H9 (cell line): ENCODE measurements at regions not wholly inside any gene's neighbourhood (a gene's known extent, or its start where the extent isn't known, plus 50 kb on each side); places are given as distances from the start of the nearest gene placed in this dataset.

Experiments used
- DNase-seq: peaks from one replicate; pipeline ENCODE4 v3.0.0-alpha.2; 2017
- H2AFZ ChIP-seq: one replicate; pipeline ENCODE4 v1.6.1; 2013; ENCODE audit warnings: mild to moderate bottlenecking, low read length, control low read depth, moderate library complexity
- H2AK5ac ChIP-seq: 2 replicates; pipeline ENCODE4 v1.6.1; 2013; ENCODE audit warnings: low read length, control low read depth, mixed read lengths; ENCODE audit not compliant: insufficient read length
- H2BK120ac ChIP-seq: one replicate; pipeline ENCODE4 v1.6.1; 2013; ENCODE audit warnings: low read depth, mild to moderate bottlenecking, low read length, control low read depth, inconsistent platforms; ENCODE audit not compliant: poor library complexity, severe bottlenecking
- H2BK12ac ChIP-seq: 2 replicates; pipeline ENCODE4 v1.6.1; 2013; ENCODE audit warnings: low read length, control low read depth, mixed read lengths, low read depth; ENCODE audit not compliant: insufficient read length
- H2BK15ac ChIP-seq: 2 replicates; pipeline ENCODE4 v1.6.1; 2013; ENCODE audit warnings: low read depth, low read length, control low read depth
- H2BK20ac ChIP-seq: one replicate; pipeline ENCODE4 v1.6.1; 2013; ENCODE audit warnings: low read depth, mild to moderate bottlenecking, low read length, control low read depth, inconsistent platforms; ENCODE audit not compliant: poor library complexity, severe bottlenecking
- H2BK5ac ChIP-seq: 2 replicates; pipeline ENCODE4 v1.6.1; 2013; ENCODE audit warnings: low read length, control low read depth, mixed read lengths; ENCODE audit not compliant: insufficient read length
- H3K14ac ChIP-seq: 2 replicates; pipeline ENCODE4 v1.6.1; 2013; ENCODE audit warnings: low read length, control low read depth; ENCODE audit not compliant: insufficient read depth
- H3K18ac ChIP-seq: 2 replicates; pipeline ENCODE4 v1.6.1; 2013; ENCODE audit warnings: low read depth, mild to moderate bottlenecking, mixed read lengths, low read length, control low read depth; ENCODE audit not compliant: insufficient read length
- H3K23ac ChIP-seq: 2 replicates; pipeline ENCODE4 v1.6.1; 2013; ENCODE audit warnings: low read length, control low read depth, mixed read lengths, low read depth; ENCODE audit not compliant: insufficient read length
- H3K23me2 ChIP-seq: 2 replicates; pipeline ENCODE4 v1.6.1; 2013; ENCODE audit warnings: low read depth, mild to moderate bottlenecking, mixed read lengths, low read length, control low read depth; ENCODE audit not compliant: insufficient read length, poor library complexity, severe bottlenecking
- H3K27ac ChIP-seq: 2 replicates; pipeline ENCODE4 v1.5.1; 2013; ENCODE audit warnings: low read length, control low read depth, mixed read lengths, low read depth; ENCODE audit not compliant: insufficient read length
- H3K27me3 ChIP-seq: 2 replicates; pipeline ENCODE4 v1.6.1; 2013; ENCODE audit warnings: low read length, control low read depth, inconsistent platforms; ENCODE audit not compliant: insufficient read depth
- H3K4ac ChIP-seq: 2 replicates; pipeline ENCODE4 v1.6.1; 2013; ENCODE audit warnings: low read depth, mild to moderate bottlenecking, control low read depth, inconsistent platforms, low read length, moderate library complexity
- H3K4me1 ChIP-seq: 2 replicates; pipeline ENCODE4 v1.6.1; 2013; ENCODE audit warnings: low read length, control low read depth, inconsistent platforms; ENCODE audit not compliant: insufficient read depth
- H3K4me2 ChIP-seq: 2 replicates; pipeline ENCODE4 v1.6.1; 2013; ENCODE audit warnings: low read length, control low read depth, mixed read lengths; ENCODE audit not compliant: insufficient read length, insufficient read depth
- H3K56ac ChIP-seq: 2 replicates; pipeline ENCODE4 v1.6.1; 2013; ENCODE audit warnings: low read depth, mild to moderate bottlenecking, mixed read lengths, low read length, control low read depth; ENCODE audit not compliant: insufficient read length
- H3K79me1 ChIP-seq: 2 replicates; pipeline ENCODE4 v1.6.1; 2013; ENCODE audit warnings: low read depth, mild to moderate bottlenecking, moderate library complexity, low read length, control low read depth, inconsistent platforms; ENCODE audit not compliant: insufficient read depth, poor library complexity, severe bottlenecking
- H3K79me2 ChIP-seq: 2 replicates; pipeline ENCODE4 v1.6.1; 2013; ENCODE audit warnings: low read length, control low read depth, inconsistent platforms; ENCODE audit not compliant: insufficient read depth
- H3K9ac ChIP-seq: 2 replicates; pipeline ENCODE4 v1.6.1; 2013; ENCODE audit warnings: low read length, control low read depth, mixed read lengths; ENCODE audit not compliant: insufficient read length; ENCODE audit errors: extremely low read depth
- H3K9me3 ChIP-seq: one replicate; pipeline ENCODE4 v1.6.1; 2013; ENCODE audit warnings: low read depth, low read length, inconsistent platforms; ENCODE audit not compliant: control insufficient read depth
- H3T11ph ChIP-seq: one replicate; pipeline ENCODE4 v1.6.1; 2013; ENCODE audit warnings: mild to moderate bottlenecking, low read length, control low read depth, inconsistent platforms
- H4K20me1 ChIP-seq: one replicate; pipeline ENCODE4 v1.6.1; 2013; ENCODE audit not compliant: control insufficient read depth, insufficient read length, insufficient read depth
- H4K5ac ChIP-seq: 2 replicates; pipeline ENCODE4 v1.6.1; 2013; ENCODE audit warnings: low read depth, mild to moderate bottlenecking, mixed read lengths, low read length, control low read depth; ENCODE audit not compliant: insufficient read length
- H4K8ac ChIP-seq: replicated peaks from 2 replicates; pipeline ENCODE4 v1.6.1; 2013; ENCODE audit warnings: low read length, control low read depth, mixed read lengths, low read depth; ENCODE audit not compliant: insufficient read length
- H4K91ac ChIP-seq: 2 replicates; pipeline ENCODE4 v1.6.1; 2013; ENCODE audit warnings: low read depth, mild to moderate bottlenecking, moderate library complexity, mixed read lengths, low read length, control low read depth; ENCODE audit not compliant: insufficient read length
- H3K27ac Mint-ChIP-seq, 3 experiments: 2 replicates in 2 of 3; 3 replicates in 1 of 3; pipeline ENCODE4 v1.8.0; 2020 to 2021; ENCODE audit warnings: mixed read lengths in 3 of 3, mild to moderate bottlenecking in 1 of 3, moderate library complexity in 1 of 3
- H3K27me3 Mint-ChIP-seq: 2 replicates; pipeline ENCODE4 v1.8.0; 2021; ENCODE audit warnings: low read depth, mild to moderate bottlenecking, moderate library complexity, mixed read lengths
- H3K36me3 Mint-ChIP-seq, 3 experiments: 2 replicates in 2 of 3; 3 replicates in 1 of 3; pipeline ENCODE4 v1.8.0; 2020 to 2021; ENCODE audit warnings: low read depth in 3 of 3, mixed read lengths in 3 of 3; ENCODE audit not compliant: insufficient read depth in 1 of 3
- H3K4me1 Mint-ChIP-seq, 2 experiments: 2 replicates each; pipeline ENCODE4 v1.8.0; 2020; ENCODE audit warnings: mixed read lengths in 2 of 2
- H3K4me3 Mint-ChIP-seq, 2 experiments: 2 replicates in 1 of 2; 3 replicates in 1 of 2; pipeline ENCODE4 v1.8.0; 2020 to 2021; ENCODE audit warnings: mild to moderate bottlenecking in 2 of 2, mixed read lengths in 2 of 2, moderate library complexity in 1 of 2
- H3K9me3 Mint-ChIP-seq, 2 experiments: 2 replicates in 1 of 2; 3 replicates in 1 of 2; pipeline ENCODE4 v1.8.0; 2020; ENCODE audit warnings: mild to moderate bottlenecking in 2 of 2, mixed read lengths in 2 of 2, moderate library complexity in 1 of 2
- CTCF ChIP-seq: fragments of 200-600 bp; sonication (generic); conservative IDR thresholded peaks from 3 replicates; pipeline ENCODE4 v1.8.0; 2021; ENCODE audit warnings: antibody characterized with exemption, mild to moderate bottlenecking
- WGBS: extraction: QIAGEN DNeasy Blood & Tissue Kit; methylation state at CpG from one replicate; pipeline ENCODE4 v1.1.7; 2013; ENCODE audit warnings: missing lambda C conversion rate, low lambda C conversion rate, mixed read lengths; ENCODE audit not compliant: insufficient read length; ENCODE audit errors: extremely low coverage; 5-methylcytosine and 5-hydroxymethylcytosine counted together

DNA sequence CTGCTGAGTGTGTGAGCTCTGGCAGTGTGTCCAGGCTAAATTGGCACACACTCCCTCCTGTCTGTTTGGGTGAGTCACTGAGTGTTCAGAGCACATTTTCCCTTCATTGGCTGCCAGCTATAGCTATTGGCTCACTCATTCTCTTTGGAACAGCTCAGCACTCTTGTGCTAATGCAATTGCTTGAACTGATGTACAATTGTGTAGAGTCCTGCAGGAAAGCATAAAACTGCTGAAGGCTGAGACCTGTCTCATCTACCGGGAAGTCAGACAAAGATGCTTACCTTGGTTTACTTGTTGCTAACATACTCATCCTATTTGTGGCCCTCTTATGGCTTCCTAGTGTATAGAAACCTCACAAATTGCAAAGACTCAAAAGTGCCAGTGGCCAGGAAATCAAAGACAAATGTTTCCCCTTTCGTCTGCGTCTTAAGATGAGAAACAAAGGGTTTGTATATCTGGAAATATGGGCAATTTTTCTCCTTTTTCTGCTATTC is 351.0 kb downstream of the BCKDHB start:
- Histone ChIP-seq H4K20me1 (no peaks in the 10 kb centered on the region), H3K23me2 (no peaks in the 10 kb centered on the region), H3K27me3 (no peaks in the 10 kb centered on the region), H4K5ac (no peak overlapping the region), H3K56ac (no peak overlapping the region), H3K4me2 (no peak overlapping the region), H3K14ac (no peak overlapping the region), H3K4me1 (no peaks in the 10 kb centered on the region), H2BK5ac (no peak overlapping the region), H3K4ac (no peak overlapping the region), H3K79me2 (no peaks in the 10 kb centered on the region), H3K9ac (no peak overlapping the region), H2BK12ac (no peak overlapping the region), H2AK5ac (no peak overlapping the region), H3T11ph (no peak overlapping the region), H2BK120ac (no peak overlapping the region), H4K8ac (no peak overlapping the region), H3K79me1 (no peaks in the 10 kb centered on the region), H2BK20ac (no peak overlapping the region), H4K91ac (no peak overlapping the region), H2AFZ (no peak overlapping the region), H3K9me3 (no peaks in the 10 kb centered on the region), H3K18ac (no peak overlapping the region), H3K23ac (no peak overlapping the region), H2BK15ac (no peak overlapping the region), H3K27ac (no peak overlapping the region)
- peaks cover 11 to 17% of the 10 kb centered on the region in 2 experiments for H3K4me1 Mint-ChIP-seq
- peaks cover 0 to 7% (median 0%) of the 10 kb centered on the region in 3 experiments; a peak in 3 of 7 replicates for H3K36me3 Mint-ChIP-seq
- DNase-seq: no peak
- no peak for TF ChIP-seq CTCF
- no peak overlapping the region for H3K4me3 Mint-ChIP-seq
- peak overlapping the region in 1 of 3 experiments; percentile 35; a peak in 2 of 7 replicates for H3K27ac Mint-ChIP-seq
- no peaks in the 10 kb centered on the region for H3K27me3 Mint-ChIP-seq
- no CpG with 5 or more reads among the region's 3 CpGs for WGBS
- H3K9me3 Mint-ChIP-seq: no peaks in the 10 kb centered on the region
